CD4-positive, alpha-beta T cell treated with Interleukin-17A for 1 hour (primary cell): ENCODE measurements at regions not wholly inside any gene's neighbourhood (a gene's known extent, or its start where the extent isn't known, plus 50 kb on each side); places are given as distances from the start of the nearest gene placed in this dataset.

Source experiments
- DNase-seq: peaks from one replicate; pipeline ENCODE4 v3.0.0-alpha.2; 2020

- DNase-seq = no peak
Observed at GRCh38 chr4:52234561-52235440, 183.7 kb downstream of the SPATA18 start.

DNA sequence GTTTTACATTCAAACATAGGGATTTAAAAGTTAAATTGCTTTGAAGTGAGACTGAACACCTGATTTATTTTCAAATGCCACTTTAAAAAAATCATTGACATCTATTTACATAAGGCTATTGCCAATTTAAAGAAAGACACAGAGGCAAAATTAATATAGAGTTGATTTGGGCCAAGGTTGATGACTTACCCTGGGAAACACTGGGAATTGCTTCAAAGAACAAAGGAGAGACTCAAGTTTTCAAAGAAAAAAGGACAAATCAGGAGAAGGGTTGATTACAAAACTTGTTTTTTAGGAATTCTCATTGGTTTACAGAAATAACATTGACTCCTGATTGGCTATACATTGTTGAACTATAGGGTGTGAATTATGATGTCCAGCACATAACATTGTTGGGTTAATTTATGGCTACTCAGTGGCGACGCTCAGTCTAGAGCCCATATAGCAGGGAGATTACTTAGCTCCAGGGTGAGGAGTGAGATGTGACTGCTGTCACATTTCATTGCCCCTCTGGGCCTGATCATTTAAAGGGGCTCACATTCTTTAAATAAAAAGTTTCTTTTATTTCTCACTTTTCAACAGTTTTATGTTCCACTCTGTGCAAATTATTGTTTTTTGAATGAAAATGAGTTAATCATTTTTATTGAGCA lies 184.6 kb downstream of the SPATA18 start:
- no peak for DNase-seq

DNA sequence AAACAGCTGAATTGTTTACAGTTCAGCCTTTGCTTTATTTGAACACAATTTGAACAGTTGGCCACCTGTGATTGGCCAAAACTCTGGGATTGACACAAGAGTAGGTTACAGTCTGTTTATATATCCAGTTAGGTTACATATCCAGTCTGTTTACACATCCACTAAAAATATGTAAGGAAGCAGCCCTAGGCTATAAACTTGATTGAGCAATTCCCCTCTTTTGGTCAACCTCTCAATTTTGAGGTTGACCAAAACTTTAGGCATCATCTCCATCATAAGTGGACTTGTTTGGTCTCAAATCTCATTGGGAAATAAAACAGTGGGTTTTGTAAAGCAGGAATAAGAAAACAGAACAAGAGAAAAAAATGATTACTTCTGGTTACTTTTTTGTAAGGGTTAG lies 190.8 kb downstream of the SPATA18 start:
- no peak for DNase-seq

GRCh38 chr4:52243367-52243766 lies 192.3 kb downstream of the SPATA18 start:
- DNase-seq = no peak

- DNase-seq = no peak
Observed at GRCh38 chr4:52244103-52244775, 193.1 kb downstream of the SPATA18 start.

DNA sequence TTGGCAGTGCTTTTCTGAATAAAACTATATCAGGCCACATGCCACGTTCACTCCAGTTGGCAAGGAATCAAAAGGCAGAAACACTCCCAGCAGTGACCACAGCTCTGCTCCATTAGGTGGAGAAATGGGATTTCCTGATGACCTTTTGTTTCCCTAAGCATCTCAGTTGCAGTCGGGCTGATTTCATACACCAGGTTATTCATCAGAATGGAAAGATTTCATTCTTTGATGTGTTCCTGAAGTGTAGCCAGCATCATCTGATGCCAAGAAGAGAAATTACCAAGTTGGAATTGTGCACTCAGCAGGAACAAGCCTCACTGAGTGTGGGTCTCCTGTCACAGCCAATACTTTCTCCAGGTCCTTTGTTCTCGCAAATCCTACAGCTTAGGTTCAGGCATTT lies 193.7 kb downstream of the SPATA18 start:
- no peak for DNase-seq

DNA sequence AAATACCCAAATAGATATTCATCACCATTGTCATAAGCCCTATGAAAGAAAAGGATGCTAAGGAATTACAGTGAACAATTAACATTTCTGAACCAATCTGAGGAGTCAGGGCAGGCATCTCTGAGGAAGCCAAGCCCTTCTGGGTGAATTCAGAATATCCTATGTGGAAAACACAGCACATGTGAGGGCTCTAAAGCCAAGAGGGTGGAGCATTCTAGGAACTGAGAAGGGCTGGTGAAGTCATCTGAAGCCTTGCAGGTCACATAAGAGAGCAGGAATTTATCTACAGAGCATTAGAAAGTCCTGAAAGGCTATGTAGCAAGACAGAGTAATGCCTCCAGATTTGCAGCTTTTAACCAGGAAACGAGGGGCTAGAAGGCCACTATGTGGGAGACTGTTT lies 195.7 kb downstream of the SPATA18 start:
- DNase-seq = no peak

DNA sequence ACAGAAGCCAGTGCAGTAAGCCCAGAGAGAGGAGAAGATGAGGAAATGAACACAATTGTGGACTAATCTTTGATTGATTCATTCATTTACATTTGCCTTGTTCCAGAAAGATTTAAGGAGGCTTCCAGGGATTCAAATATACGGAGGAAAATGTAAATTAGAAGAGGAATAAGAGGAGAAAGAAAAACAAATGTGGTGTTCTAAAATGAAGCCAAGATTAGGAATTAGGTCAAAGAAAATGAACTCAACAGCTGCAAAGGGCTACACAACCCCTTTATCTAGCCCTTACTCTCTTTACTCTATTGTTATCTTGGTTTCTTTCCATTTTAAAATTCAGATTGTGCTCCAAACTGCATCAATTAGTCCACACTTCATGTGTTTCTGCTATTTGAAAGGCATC lies 196.8 kb downstream of the SPATA18 start:
- DNase-seq = no peak

- no peak for DNase-seq
Observed at GRCh38 chr4:52248820-52249219, 197.7 kb downstream of the SPATA18 start.

GRCh38 chr4:52249581-52249980 lies 198.5 kb downstream of the SPATA18 start:
- DNase-seq = no peak

- no peak for DNase-seq
Observed at GRCh38 chr4:52250154-52250553, 199.1 kb downstream of the SPATA18 start.

DNA sequence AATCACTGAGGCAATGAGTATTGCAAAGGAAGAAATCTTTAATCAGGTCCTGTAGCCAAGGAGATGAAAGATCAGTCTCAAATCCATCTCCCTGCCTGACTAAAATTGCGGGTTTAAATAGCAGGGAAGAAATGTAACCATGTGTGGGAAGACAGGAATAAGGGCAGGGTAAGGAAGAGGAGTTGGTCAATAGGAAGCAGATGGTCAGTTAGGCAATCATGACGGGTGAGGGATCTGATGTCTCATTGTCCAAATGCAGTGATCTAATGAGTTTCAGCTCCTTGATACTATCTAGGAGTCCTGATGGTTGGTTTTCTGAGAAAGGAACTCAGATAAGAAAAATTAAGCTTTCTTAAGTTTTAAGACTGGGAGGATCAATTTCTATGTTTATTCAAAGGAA lies 200.8 kb downstream of the SPATA18 start:
- DNase-seq = no peak

- DNase-seq = no peak
Observed at GRCh38 chr4:52253025-52253424, 201.9 kb downstream of the SPATA18 start.

DNA sequence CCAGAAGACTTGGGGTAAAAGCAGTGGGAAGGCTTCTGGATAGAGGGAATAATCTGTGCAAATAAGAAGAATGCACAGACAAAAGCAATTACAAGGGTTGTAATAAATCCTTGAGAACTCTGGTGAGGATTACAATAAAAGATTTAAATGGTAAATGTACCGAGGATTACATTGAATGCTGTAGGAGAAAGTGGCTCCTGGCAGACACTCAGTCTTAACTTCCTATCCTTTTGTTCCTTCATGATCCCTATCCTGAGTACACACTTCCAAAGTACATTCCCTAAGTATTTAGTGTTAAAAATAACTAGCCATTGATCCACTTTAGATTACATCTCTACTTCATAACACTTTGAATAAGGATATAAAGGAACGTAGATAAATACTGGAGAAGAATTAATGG lies 205.4 kb downstream of the SPATA18 start:
- DNase-seq = no peak

DNA sequence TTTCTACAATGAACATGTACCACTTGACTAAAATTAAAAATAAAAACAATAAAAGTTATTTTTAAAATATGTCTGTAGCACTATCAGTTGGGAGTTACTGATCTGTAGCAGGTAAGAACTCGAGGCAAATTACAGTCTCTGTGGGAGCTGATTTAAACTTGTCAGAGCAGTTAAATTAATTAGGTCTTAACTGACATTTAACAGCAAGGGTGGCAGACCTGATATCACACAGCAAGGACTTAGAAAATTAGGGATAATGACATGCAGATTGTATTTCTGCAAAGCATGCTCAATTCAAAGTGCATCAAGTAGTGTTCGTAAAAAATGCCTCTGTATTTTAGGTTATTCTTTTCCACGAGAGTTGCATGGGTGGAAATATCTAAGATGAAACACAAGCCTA lies 208.9 kb downstream of the SPATA18 start:
- DNase-seq = no peak

- DNase-seq = no peak
Observed at GRCh38 chr4:52260514-52261210, 209.6 kb downstream of the SPATA18 start.

DNA sequence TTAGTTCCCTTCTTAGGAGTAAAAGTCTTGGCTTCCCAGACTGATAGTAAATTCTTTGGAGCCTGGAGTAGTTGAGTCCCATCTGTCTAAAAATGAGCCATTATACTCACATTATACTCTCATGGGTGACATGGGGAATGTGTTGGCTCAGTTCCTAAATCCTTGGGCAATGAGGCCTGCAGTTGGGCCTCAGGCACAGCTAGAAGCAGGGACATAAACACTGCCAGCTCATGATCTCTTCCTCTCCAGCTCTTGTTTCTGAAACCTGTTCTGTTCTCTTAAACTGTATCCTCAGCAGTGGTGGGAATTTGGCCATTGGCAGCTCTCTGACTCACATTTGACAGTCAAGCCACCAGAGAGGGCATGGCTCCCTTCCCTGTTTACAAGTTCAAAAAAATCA lies 212.5 kb downstream of the SPATA18 start:
- no peak for DNase-seq

DNA sequence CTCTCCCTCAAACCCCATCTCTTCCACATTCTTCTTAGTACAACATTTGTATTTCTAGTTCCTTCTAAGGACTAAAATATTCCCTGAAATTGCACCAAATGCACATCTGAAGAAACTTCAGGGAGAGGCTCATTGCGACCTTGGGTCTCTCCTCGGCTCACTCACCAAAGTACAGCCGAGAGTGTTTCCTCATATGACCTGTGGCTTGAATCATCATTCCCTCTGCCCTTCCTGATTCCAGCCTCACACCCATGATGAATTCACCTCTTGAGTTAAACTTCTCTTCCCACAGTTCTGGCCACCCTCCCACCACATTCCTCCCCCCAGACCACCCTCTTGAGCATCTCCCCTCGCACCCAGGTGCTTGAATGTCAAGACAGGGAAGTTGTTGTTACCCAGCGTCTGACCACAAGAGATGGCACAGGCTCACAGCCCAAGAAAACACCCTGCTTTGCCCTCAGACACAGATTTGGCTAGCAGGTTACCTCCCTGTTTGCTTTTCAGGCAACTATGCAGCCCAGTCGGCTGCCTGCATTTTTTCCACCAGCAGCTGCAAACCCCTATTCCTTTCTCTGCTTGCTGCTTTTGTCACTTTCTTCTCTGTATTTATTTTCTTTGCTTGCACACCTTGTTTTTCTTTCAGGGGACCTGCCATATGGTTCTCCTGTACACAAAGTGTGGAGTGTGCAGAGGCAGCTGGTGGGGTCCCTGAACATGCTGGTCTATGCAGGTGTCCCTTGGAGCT lies 214.8 kb downstream of the SPATA18 start:
- no peak for DNase-seq

DNA sequence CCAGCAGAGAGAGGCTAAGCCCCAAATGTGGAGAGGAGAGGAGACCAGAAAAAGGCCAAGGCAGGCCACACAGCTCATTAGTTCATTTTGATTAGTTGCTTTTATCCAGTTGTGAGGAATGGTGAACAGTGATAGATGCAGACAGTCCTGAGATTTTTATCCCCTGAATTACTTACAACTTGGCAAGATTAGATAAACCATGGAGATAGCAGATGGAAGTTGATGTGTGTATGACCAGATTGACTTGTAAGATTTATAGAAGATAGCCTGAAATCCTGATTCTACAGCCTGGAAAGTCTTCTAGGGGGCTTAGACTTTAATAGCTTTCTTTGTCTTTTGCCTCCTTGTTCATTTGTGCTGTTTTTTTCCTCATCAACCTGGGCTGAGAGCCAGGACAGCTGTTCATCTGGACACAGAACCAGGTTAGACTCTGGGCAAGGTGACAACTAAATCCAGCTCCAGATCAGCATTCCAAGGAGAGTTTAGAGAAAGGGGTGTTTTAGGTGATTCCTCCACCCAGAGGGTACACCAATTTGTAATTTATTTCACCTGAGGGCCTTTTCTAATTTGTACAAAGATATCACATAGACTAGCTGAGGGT lies 215.5 kb downstream of the SPATA18 start:
- DNase-seq = no peak

DNA sequence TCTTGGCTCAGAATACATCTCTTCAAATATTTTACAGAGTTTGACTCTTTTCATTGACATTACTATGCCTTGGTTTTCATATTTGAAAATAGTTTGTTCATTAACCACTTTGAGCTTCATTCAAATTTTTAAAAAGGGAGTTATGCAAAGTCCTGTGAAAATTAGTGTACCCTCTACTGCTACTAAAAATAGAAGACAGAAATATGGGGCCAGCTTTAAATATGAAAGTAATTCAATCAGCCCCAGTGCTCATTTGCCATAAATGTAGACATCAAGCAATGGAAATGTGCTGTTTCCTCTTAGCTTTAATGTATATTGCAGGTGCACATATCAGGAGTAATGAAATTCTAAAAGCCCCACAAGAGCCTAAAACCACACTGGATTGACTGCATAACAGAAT lies 218.7 kb downstream of the SPATA18 start:
- DNase-seq = no peak

GRCh38 chr4:52273885-52274284 lies 222.8 kb downstream of the SPATA18 start:
- no peak for DNase-seq

GRCh38 chr4:52288212-52288855 lies 237.2 kb downstream of the SPATA18 start:
- no peak for DNase-seq
